ENCODE measurements at regions not wholly inside any gene's neighbourhood (a gene's known extent, or its start where the extent isn't known, plus 50 kb on each side); places are given as distances from the start of the nearest gene placed in this dataset.

DNA sequence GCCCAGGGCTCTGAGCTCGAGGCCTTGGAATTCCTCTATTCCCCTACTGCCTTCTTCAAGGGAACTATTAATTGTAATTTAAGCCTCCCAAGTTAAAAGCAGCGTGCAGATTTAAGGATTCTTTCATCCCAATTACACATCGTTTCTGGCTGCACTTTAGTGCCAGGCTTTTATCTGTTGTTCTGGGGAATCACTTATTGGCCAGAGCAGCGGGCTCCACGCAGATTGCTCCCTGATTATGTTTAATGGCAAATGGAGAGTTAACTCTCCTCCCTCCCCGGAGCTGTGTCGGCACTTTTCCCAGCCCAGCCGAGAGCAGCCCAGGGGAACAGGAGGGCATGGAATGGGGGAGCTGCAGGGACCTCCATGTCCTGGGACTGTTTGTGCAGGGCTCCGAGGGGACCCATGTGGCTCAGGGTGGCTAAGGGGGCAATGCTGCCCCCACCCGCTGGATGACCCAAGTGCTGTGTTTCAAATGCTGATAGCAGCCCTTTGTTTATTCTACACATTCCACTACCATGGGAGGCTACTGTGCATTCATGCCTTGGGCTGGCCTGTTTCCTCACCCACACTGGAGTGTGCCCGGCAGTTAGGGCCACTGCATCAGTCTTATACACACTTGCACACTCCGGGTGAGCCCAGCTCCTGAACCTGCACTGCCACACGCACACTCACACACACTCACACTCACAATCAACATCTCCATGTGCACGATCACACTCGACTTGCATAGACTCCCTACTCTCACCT is 93.3 kb upstream of the POU3F1 start:
- 25% methylated on average over 11 of the region's 15 CpGs for WGBS
- no peak for DNase-seq (ENCODE audit: extremely low spot score)
- Histone ChIP-seq H3K9me3 (no peaks in the 10 kb centered on the region), H3K36me3 (no peaks in the 10 kb centered on the region), H3K27ac (replicated peaks in 1 of 4) (peak overlapping the region in 1 of 4 donors; percentile 44), H3K4me3 (no peak overlapping the region), H3K27me3 (peaks cover 0 to 88% (median 5%) of the 10 kb centered on the region in 4 donors), H3K4me1 (peaks cover 8 to 28% (median 22%) of the 10 kb centered on the region in 4 donors)
- TF ChIP-seq EP300 (IDR thresholded peaks at IDR 0.05) = no peak
- no peak for TF ChIP-seq POLR2A (IDR thresholded peaks at IDR 0.05; ENCODE audit: low read depth)
- TF ChIP-seq, protein P1, sequence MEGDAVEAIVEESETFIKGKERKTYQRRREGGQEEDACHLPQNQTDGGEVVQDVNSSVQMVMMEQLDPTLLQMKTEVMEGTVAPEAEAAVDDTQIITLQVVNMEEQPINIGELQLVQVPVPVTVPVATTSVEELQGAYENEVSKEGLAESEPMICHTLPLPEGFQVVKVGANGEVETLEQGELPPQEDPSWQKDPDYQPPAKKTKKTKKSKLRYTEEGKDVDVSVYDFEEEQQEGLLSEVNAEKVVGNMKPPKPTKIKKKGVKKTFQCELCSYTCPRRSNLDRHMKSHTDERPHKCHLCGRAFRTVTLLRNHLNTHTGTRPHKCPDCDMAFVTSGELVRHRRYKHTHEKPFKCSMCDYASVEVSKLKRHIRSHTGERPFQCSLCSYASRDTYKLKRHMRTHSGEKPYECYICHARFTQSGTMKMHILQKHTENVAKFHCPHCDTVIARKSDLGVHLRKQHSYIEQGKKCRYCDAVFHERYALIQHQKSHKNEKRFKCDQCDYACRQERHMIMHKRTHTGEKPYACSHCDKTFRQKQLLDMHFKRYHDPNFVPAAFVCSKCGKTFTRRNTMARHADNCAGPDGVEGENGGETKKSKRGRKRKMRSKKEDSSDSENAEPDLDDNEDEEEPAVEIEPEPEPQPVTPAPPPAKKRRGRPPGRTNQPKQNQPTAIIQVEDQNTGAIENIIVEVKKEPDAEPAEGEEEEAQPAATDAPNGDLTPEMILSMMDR (IDR thresholded peaks at IDR 0.05) = no peak
- TF ChIP-seq POLR2AphosphoS5 (IDR thresholded peaks at IDR 0.05) = no peak
- intact Hi-C loops (cut with DNase I) = no loop called here

DNA sequence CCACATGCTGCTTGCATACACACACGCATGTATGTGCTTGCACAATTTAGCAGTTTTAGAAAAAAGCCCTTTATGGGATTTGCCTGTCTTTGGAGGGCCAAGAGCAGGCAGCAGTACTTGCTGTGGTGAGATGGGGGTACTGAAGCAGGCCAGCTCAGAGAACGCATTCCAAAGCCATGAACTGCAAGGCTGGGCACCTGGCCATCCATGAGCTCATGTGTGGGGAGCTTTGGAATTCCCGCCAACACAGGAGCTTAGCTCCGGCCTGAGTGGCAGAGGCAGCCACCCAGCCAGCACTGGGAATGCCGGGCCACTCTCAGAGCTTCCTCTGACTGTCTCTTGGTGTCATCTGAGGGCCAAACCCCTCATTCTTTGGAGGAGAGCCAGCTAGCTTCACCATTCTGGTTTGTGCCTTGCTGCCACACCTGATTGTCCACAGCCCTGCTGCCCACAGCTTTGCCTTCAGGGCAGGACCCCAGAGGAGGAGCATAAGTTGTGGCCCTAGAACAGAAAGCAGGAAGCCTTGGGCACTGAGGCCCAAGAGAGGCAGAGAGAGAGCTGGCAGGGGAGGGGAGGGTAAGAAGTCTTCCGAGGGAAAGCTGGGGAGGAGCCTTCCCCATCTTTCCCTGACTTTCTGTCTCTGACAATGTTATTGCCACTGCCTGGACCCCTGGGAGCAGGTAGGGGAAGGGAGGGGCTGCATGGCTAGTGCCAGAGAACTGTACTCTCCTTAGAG is 92.1 kb upstream of the POU3F1 start:
- Histone ChIP-seq H3K27ac (replicated peaks in 1 of 4) (peak overlapping the region in 3 of 4 donors; percentile 41 to 59 (median 44)), H3K9me3 (no peaks in the 10 kb centered on the region), H3K4me1 (peaks cover 8 to 38% (median 27%) of the 10 kb centered on the region in 4 donors), H3K36me3 (no peaks in the 10 kb centered on the region), H3K27me3 (peaks cover 0 to 89% (median 11%) of the 10 kb centered on the region in 4 donors), H3K4me3 (no peak overlapping the region)
- DNase-seq (ENCODE audit: extremely low spot score) = no peak
- intact Hi-C loops (cut with DNase I) = no loop called here
- peak; percentile 54 to 56 for TF ChIP-seq POLR2AphosphoS5 (IDR thresholded peaks at IDR 0.05)
- TF ChIP-seq POLR2A (IDR thresholded peaks at IDR 0.05; ENCODE audit: low read depth) = no peak
- TF ChIP-seq, protein P1 (IDR thresholded peaks at IDR 0.05) = peak in 2 of 3 experiments; percentile 33 to 45
- 29% methylated on average over 3 of the region's 6 CpGs for WGBS

DNA sequence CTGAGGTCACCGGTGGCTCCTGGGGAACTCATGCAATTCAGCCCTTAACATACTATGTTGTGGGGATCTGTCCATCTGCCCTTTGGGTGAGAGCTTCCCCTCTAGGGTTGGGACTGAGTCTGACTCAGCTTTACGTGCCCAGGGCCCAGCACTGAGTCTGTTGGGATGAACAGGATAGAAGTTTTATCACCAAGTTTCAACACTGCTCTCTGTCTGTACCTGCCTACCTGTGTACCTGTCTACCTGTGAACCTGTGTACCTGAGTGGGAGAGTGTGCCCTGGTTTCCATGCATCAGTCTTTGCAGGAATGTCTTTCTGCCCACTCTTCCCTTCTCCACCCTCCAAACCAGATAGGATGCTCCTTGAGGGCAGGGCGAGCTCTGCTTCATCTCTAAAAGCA is 90.6 kb upstream of the POU3F1 start:
- Histone ChIP-seq H3K36me3 (no peaks in the 10 kb centered on the region), H3K27me3 (peaks cover 0 to 89% (median 17%) of the 10 kb centered on the region in 4 donors), H3K4me3 (no peak overlapping the region), H3K9me3 (no peaks in the 10 kb centered on the region), H3K4me1 (peaks cover 8 to 41% (median 28%) of the 10 kb centered on the region in 4 donors), H3K27ac (replicated peaks in 1 of 4) (no peak overlapping the region)
- DNase-seq (ENCODE audit: extremely low spot score) = no peak
- 96% methylated on average over 3 of the region's 3 CpGs for WGBS
- TF ChIP-seq, protein P1 (IDR thresholded peaks at IDR 0.05) = no peak
- no peak for TF ChIP-seq POLR2AphosphoS5 (IDR thresholded peaks at IDR 0.05)
- TF ChIP-seq POLR2A (IDR thresholded peaks at IDR 0.05; ENCODE audit: low read depth) = no peak
- TF ChIP-seq EP300 (IDR thresholded peaks at IDR 0.05) = no peak
- intact Hi-C loops (cut with DNase I) = no loop called here

DNA sequence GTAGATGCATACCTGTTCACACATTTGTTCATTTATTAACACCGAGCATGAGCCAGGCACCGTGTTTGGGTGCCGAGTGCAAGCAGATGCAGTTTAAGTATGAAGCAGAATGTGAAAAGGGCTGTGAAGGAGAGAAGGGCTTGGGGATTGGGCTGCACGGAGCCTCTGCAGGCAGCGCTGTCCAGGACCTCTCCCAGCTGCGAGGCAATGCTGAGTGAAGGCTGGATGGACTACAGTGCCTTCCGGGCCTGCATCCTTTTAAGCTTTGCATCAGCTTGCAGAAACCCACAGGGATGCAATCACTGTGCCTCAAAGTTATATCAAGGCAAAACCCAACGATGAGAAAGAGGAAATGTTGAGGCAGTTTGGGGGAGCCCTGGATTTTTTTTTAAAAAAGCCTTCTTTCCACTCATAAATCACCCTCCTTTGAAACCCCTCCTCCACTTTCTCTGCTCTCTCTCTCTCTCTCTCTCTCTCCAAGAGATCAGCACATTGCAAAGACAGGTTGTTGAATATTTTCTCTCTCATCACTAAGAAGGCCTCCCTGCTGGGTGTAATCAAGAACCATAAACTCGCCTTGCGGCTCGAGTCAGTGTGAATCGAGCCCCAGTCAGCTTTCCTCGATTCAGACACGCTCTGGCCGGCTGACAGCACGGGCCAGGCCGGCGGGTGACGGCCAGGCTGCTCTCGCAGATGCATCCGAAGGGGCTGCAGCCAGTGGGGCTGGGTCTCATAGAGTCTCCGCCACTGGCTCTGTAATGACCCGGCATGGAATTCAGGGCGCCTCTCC is 89.2 kb upstream of the POU3F1 start:
- 39% methylated on average over 14 of the region's 24 CpGs for WGBS
- no peak for TF ChIP-seq POLR2A (IDR thresholded peaks at IDR 0.05; ENCODE audit: low read depth)
- no peak for TF ChIP-seq EP300 (IDR thresholded peaks at IDR 0.05)
- TF ChIP-seq, protein P1 (IDR thresholded peaks at IDR 0.05) = no peak
- TF ChIP-seq POLR2AphosphoS5 (IDR thresholded peaks at IDR 0.05) = no peak
- no peaks in the 10 kb centered on the region for H3K9me3 ChIP-seq
- intact Hi-C loops (cut with DNase I) = no loop called here
- H3K4me1 ChIP-seq = peaks cover 8 to 41% (median 28%) of the 10 kb centered on the region in 4 donors
- no peak overlapping the region for H3K4me3 ChIP-seq
- no peak for DNase-seq (ENCODE audit: extremely low spot score)
- peaks cover 0 to 89% (median 17%) of the 10 kb centered on the region in 4 donors for H3K27me3 ChIP-seq
- no peaks in the 10 kb centered on the region for H3K36me3 ChIP-seq
- H3K27ac ChIP-seq (replicated peaks in 1 of 4) = no peak overlapping the region
